GM12878 (cell line): ENCODE measurements at regions not wholly inside any gene's neighbourhood (a gene's known extent, or its start where the extent isn't known, plus 50 kb on each side); places are given as distances from the start of the nearest gene placed in this dataset.

Experiments
- ATAC-seq: fragments of 200-7000 bp; cut with Tn5 transposase; 3 replicates; pipeline ENCODE4 v1.9.1; 2020; ENCODE audit warnings: mild to moderate bottlenecking, moderate library complexity
- BruUV-seq: library from RNA; stranded (reverse); fragments of 400-500 nt; replicated peaks from 2 replicates; lab custom pipeline; 2021; lab: Mats Ljungman, UMichigan
- CTCF ChIA-PET: fragments of 300-600 bp; sonication (Branson Sonifier 250); formaldehyde crosslinking; extraction: SDS; loops from one replicate; lab custom pipeline; 2021; ENCODE audit warnings: inconsistent platforms; lab: Yijun Ruan, JAX
- POLR2A ChIA-PET: fragments of 350-600 bp; formaldehyde crosslinking; extraction: SDS; loops from one replicate; lab custom pipeline; 2021; ENCODE audit warnings: inconsistent platforms; lab: Charles Lee
- RAD21 ChIA-PET: fragments of 300-600 bp; sonication (Branson Sonifier 250); formaldehyde crosslinking; loops from one replicate; lab custom pipeline; 2023; ENCODE audit warnings: antibody characterized with exemption; ENCODE audit not compliant: unreplicated experiment; lab: Charles Lee
- SMC1A ChIA-PET: fragments of 300-600 bp; sonication (Branson Sonifier 250); formaldehyde crosslinking; loops from one replicate; lab custom pipeline; 2023; ENCODE audit not compliant: unreplicated experiment, uncharacterized antibody; lab: Charles Lee
- DNase-seq: peaks from one replicate; pipeline ENCODE4 v3.0.0-alpha.2; 2011; ENCODE audit warnings: low read depth, low spot score
- FAIRE-seq: peaks from 3 replicates; lab custom pipeline; 2011; peaks lifted over from hg19 to GRCh38; lab: Jason Lieb, UNC
- H2AFZ ChIP-seq: 2 replicates; pipeline ENCODE4 v1.6.0; 2011; ENCODE audit warnings: low read depth, low read length, control low read depth; ENCODE audit not compliant: control insufficient read depth
- H3K27ac ChIP-seq: 2 replicates; pipeline ENCODE4 v1.5.1; 2011; ENCODE audit warnings: control low read depth; ENCODE audit not compliant: control insufficient read depth, insufficient read depth
- H3K27me3 ChIP-seq, 2 experiments: replicated peaks in 1 of 2; 2 replicates each; pipeline versions ENCODE4 v1.6.0 to v1.6.1; 2011; ENCODE audit warnings: low read length in 1 of 2; ENCODE audit not compliant: control insufficient read depth in 2 of 2, insufficient read depth in 2 of 2
- H3K36me3 ChIP-seq, 2 experiments: 2 replicates each; pipeline ENCODE4 v1.5.1; 2011; ENCODE audit warnings: low read length in 1 of 2; ENCODE audit not compliant: control insufficient read depth in 2 of 2, insufficient read depth in 2 of 2
- H3K4me1 ChIP-seq: 2 replicates; pipeline ENCODE4 v1.6.1; 2011; ENCODE audit warnings: mild to moderate bottlenecking, low read length, moderate library complexity, mixed read lengths; ENCODE audit not compliant: control insufficient read depth, insufficient read depth
- H3K4me2 ChIP-seq: 2 replicates; pipeline ENCODE4 v1.6.0; 2011; ENCODE audit warnings: control low read depth; ENCODE audit not compliant: control insufficient read depth, insufficient read depth
- H3K4me3 ChIP-seq: fragments of 200-600 bp; sonication (generic); 2 replicates; pipeline ENCODE4 v1.5.1; 2016
- H3K79me2 ChIP-seq: 2 replicates; pipeline ENCODE4 v1.6.0; 2011; ENCODE audit warnings: low read length; ENCODE audit not compliant: control insufficient read depth, insufficient read depth
- H3K9ac ChIP-seq: 2 replicates; pipeline ENCODE4 v1.8.0; 2011; ENCODE audit warnings: low read length, control low read depth, mixed read lengths; ENCODE audit not compliant: control insufficient read depth, insufficient read depth
- H3K9me3 ChIP-seq: replicated peaks from 3 replicates; pipeline ENCODE4 v1.5.1; 2011; ENCODE audit warnings: mild to moderate bottlenecking, low read length; ENCODE audit not compliant: control insufficient read depth, insufficient read depth
- H4K20me1 ChIP-seq: 2 replicates; pipeline ENCODE4 v1.6.0; 2011; ENCODE audit not compliant: control insufficient read depth, insufficient read depth
- GABPA ChIP-seq: IDR thresholded peaks from 2 replicates; pipeline ENCODE4 v1.6.1; 2014; ENCODE audit warnings: antibody characterized with exemption, low read depth, mild to moderate bottlenecking, inconsistent platforms
- HCFC1 ChIP-seq: fragments of 150-350 bp; IDR thresholded peaks from 2 replicates; pipeline ENCODE4 v1.6.1; 2014; ENCODE audit warnings: low read length
- IRF4 ChIP-seq: IDR thresholded peaks from 2 replicates; pipeline ENCODE4 v1.6.1; 2011; ENCODE audit warnings: low read depth, low read length
- NFXL1 ChIP-seq: fragments of 450-650 bp; IDR thresholded peaks from 2 replicates; pipeline ENCODE4 v1.6.1; 2017; ENCODE audit warnings: antibody characterized with exemption, mild to moderate bottlenecking, borderline replicate concordance
- SP1 ChIP-seq: IDR thresholded peaks from one replicate; pipeline ENCODE4 v1.6.1; 2011; ENCODE audit warnings: low read depth, low read length
- SPI1 ChIP-seq: IDR thresholded peaks from 2 replicates; pipeline ENCODE4 v1.6.1; 2011; ENCODE audit warnings: low read depth, mild to moderate bottlenecking, low read length, moderate library complexity, borderline replicate concordance; ENCODE audit not compliant: insufficient read depth
- SREBF1 ChIP-seq: IDR thresholded peaks from 2 replicates; pipeline ENCODE4 v1.6.1; 2012; ENCODE audit warnings: mild to moderate bottlenecking, low read length
- TAF1 ChIP-seq: IDR thresholded peaks from 2 replicates; pipeline ENCODE4 v1.6.1; 2011; ENCODE audit warnings: mild to moderate bottlenecking, low read depth, low read length, borderline replicate concordance
- WRNIP1 ChIP-seq: IDR thresholded peaks from 2 replicates; pipeline ENCODE4 v1.6.1; 2011; ENCODE audit warnings: low read depth, low read length, improper control_type of control experiment, borderline replicate concordance
- ZNF24 ChIP-seq: fragments of 450-650 bp; IDR thresholded peaks from 2 replicates; pipeline ENCODE4 v1.6.1; 2017; ENCODE audit warnings: antibody characterized with exemption, mild to moderate bottlenecking
- WGBS: methylation state at CpG from one replicate; pipeline ENCODE4 v1.1.6; 2016; ENCODE audit warnings: low lambda C conversion rate; ENCODE audit not compliant: insufficient replicate concordance, insufficient coverage; ENCODE audit errors: missing lambda C conversion rate; 5-methylcytosine and 5-hydroxymethylcytosine counted together
- in situ Hi-C: fragments of 300-500 bp; cut with MboI; formaldehyde crosslinking; loops from 9 replicates; pipeline ENCODE4 v1.14.3; 2018; ENCODE audit warnings: mixed read lengths
- intact Hi-C: fragments of 100-400 bp; cut with micrococcal nuclease; formaldehyde crosslinking; loops from one replicate; pipeline ENCODE4 v1.14.2; 2022; ENCODE audit not compliant: unreplicated experiment
- TF ChIP-seq, protein P1 (sequence below): IDR thresholded peaks from 2 replicates; pipeline ENCODE4 v1.6.1; 2012; ENCODE audit warnings: improper control_type of control experiment, low read depth, low read length; ENCODE audit not compliant: insufficient replicate concordance
- TF ChIP-seq, protein P2 (sequence below): fragments of 450-650 bp; IDR thresholded peaks from 2 replicates; pipeline ENCODE4 v1.6.1; 2016; ENCODE audit warnings: mild to moderate bottlenecking

DNA sequence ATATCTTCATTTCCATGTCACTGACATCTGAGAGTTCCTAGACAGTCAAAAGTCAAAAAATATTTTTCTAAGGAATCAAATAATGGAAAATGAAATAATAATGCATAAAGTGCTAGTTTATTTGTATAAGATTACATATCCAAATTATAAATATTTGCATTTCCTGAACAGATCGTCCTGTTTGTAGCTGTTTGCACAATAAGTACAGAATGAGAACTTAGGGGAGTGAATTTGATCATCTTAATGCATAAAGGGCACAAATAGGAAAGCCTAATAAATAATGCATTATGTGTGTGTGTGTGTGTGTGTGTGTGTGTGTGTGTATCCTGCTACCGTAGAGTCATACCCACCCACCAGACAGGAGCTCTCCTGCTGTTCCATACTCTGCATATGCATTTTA, 521.0 kb upstream of the EPHA7 start (continued):
- TF ChIP-seq NFXL1 (no peak), SPI1 (no peak), SREBF1 (no peak), GABPA (no peak), ZNF24 (no peak), SP1 (no peak), HCFC1 (no peak), IRF4 (no peak), TAF1 (no peak)
- TF ChIP-seq, protein P1, sequence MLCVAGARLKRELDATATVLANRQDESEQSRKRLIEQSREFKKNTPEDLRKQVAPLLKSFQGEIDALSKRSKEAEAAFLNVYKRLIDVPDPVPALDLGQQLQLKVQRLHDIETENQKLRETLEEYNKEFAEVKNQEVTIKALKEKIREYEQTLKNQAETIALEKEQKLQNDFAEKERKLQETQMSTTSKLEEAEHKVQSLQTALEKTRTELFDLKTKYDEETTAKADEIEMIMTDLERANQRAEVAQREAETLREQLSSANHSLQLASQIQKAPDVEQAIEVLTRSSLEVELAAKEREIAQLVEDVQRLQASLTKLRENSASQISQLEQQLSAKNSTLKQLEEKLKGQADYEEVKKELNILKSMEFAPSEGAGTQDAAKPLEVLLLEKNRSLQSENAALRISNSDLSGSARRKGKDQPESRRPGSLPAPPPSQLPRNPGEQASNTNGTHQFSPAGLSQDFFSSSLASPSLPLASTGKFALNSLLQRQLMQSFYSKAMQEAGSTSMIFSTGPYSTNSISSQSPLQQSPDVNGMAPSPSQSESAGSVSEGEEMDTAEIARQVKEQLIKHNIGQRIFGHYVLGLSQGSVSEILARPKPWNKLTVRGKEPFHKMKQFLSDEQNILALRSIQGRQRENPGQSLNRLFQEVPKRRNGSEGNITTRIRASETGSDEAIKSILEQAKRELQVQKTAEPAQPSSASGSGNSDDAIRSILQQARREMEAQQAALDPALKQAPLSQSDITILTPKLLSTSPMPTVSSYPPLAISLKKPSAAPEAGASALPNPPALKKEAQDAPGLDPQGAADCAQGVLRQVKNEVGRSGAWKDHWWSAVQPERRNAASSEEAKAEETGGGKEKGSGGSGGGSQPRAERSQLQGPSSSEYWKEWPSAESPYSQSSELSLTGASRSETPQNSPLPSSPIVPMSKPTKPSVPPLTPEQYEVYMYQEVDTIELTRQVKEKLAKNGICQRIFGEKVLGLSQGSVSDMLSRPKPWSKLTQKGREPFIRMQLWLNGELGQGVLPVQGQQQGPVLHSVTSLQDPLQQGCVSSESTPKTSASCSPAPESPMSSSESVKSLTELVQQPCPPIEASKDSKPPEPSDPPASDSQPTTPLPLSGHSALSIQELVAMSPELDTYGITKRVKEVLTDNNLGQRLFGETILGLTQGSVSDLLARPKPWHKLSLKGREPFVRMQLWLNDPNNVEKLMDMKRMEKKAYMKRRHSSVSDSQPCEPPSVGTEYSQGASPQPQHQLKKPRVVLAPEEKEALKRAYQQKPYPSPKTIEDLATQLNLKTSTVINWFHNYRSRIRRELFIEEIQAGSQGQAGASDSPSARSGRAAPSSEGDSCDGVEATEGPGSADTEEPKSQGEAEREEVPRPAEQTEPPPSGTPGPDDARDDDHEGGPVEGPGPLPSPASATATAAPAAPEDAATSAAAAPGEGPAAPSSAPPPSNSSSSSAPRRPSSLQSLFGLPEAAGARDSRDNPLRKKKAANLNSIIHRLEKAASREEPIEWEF = no peak

DNA sequence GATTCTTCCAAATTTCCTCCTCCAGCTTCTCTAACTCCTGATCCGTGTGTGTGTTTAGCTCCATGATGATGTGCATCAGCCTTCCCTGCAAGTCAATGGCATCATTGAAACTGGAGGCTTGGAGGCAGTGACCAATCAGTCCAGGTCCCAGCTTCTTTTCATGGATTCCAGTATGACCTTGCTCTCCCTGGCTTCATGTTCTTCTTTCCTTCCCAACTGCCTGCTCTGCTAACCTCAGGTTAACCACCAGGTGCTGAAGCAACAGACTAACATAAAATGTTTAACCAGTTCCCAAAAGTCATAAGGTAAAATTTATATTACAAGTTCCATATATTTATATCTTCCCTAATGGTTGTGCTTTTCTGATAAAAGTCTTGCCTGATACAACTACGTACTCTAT, 512.8 kb upstream of the EPHA7 start:
- intact Hi-C loops = no loop called here
- no peaks in the 10 kb centered on the region for H3K9me3 ChIP-seq
- FAIRE-seq = no peak
- ChIA-PET SMC1A (no interaction called here), RAD21 (no interaction called here), CTCF (no interaction called here), POLR2A (no interaction called here)
- H3K4me3 ChIP-seq = no peak overlapping the region
- no TSS peak for BruUV-seq
- no peaks in the 10 kb centered on the region for H3K79me2 ChIP-seq
- H3K4me1 ChIP-seq = no peaks in the 10 kb centered on the region
- no peaks in the 10 kb centered on the region for H4K20me1 ChIP-seq
- no peak overlapping the region for H3K4me2 ChIP-seq
- H3K27me3 ChIP-seq = no peaks in the 10 kb centered on the region
- no peak for ATAC-seq
- 6% methylated on average over 2 of the region's 2 CpGs for WGBS
- H2AFZ ChIP-seq = no peak overlapping the region
- H3K9ac ChIP-seq = no peak overlapping the region
- DNase-seq = no peak
- TF ChIP-seq, protein P2, sequence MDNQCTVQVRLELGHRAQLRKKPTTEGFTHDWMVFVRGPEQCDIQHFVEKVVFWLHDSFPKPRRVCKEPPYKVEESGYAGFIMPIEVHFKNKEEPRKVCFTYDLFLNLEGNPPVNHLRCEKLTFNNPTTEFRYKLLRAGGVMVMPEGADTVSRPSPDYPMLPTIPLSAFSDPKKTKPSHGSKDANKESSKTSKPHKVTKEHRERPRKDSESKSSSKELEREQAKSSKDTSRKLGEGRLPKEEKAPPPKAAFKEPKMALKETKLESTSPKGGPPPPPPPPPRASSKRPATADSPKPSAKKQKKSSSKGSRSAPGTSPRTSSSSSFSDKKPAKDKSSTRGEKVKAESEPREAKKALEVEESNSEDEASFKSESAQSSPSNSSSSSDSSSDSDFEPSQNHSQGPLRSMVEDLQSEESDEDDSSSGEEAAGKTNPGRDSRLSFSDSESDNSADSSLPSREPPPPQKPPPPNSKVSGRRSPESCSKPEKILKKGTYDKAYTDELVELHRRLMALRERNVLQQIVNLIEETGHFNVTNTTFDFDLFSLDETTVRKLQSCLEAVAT = no peak
- no peak for TF ChIP-seq WRNIP1
- in situ Hi-C loops = no loop called here
- H3K27ac ChIP-seq = no peak overlapping the region
- no peaks in the 10 kb centered on the region for H3K36me3 ChIP-seq
